Breast epithelium (tissue), 3 donors: ENCODE measurements at regions not wholly inside any gene's neighbourhood (a gene's known extent, or its start where the extent isn't known, plus 50 kb on each side); places are given as distances from the start of the nearest gene placed in this dataset.

Source experiments
- CTCF ChIP-seq, 3 donors: fragments of 450-650 bp; IDR thresholded peaks; one replicate each; pipeline ENCODE4 v1.5.1; 2016 to 2017; ENCODE audit warnings: antibody characterized with exemption in 3 of 3, mild to moderate bottlenecking in 3 of 3, moderate library complexity in 3 of 3
- POLR2A ChIP-seq: fragments of 450-650 bp; IDR thresholded peaks from one replicate; pipeline ENCODE4 v1.6.1; 2016; ENCODE audit warnings: antibody characterized with exemption, mild to moderate bottlenecking, moderate library complexity
- POLR2AphosphoS5 ChIP-seq, 3 donors: sonication (generic); formaldehyde crosslinking; IDR thresholded peaks; one replicate each; pipeline ENCODE4 v1.6.1; 2017; ENCODE audit warnings: antibody characterized with exemption in 3 of 3

DNA sequence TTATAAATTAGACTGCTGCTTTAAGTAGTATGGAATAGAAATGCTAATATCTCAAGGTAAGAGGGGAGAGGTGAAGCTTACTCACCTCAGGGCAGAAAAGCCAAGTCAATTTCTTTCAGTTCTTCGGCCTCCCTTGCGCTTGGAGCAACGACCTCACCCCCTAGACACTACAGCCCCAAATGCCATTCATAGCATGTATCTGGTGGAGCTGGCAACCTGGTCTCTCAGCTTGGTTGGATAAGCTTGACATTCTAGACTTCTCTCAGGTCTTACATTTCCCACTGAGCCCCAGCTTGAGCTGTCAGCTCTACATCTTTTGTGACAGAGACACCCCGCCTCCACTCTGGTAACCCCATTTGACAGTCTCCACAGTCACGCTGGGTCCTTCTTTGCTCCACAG lies 154.9 kb downstream of the ZNF608 start:
- no peak for TF ChIP-seq CTCF (IDR thresholded peaks at IDR 0.05)
- TF ChIP-seq POLR2A = no peak
- TF ChIP-seq POLR2AphosphoS5 (IDR thresholded peaks at IDR 0.05) = no peak
